SK-N-SH (cell line): ENCODE measurements at regions not wholly inside any gene's neighbourhood (a gene's known extent, or its start where the extent isn't known, plus 50 kb on each side); places are given as distances from the start of the nearest gene placed in this dataset.
"Not testable (repeated sequence)": the region's sequence is repeated elsewhere in the genome, so short reads cannot be mapped to it uniquely, and the experiment has no call there.

Source experiments
- POLR2AphosphoS5 ChIP-seq: IDR thresholded peaks from 2 replicates; pipeline ENCODE4 v1.6.1; 2012; ENCODE audit warnings: low read depth, low read length
- TF ChIP-seq, protein P1 (sequence below): fragments of 200-600 bp; sonication (generic); IDR thresholded peaks from 2 replicates; pipeline ENCODE4 v1.6.1; 2017; ENCODE audit warnings: antibody characterized with exemption, mild to moderate bottlenecking, moderate library complexity
- TF ChIP-seq, protein P2 (sequence below): fragments of 150-350 bp; IDR thresholded peaks from 2 replicates; pipeline ENCODE4 v1.6.1; 2017; ENCODE audit warnings: antibody characterized with exemption, low read length, low read depth, borderline replicate concordance

DNA sequence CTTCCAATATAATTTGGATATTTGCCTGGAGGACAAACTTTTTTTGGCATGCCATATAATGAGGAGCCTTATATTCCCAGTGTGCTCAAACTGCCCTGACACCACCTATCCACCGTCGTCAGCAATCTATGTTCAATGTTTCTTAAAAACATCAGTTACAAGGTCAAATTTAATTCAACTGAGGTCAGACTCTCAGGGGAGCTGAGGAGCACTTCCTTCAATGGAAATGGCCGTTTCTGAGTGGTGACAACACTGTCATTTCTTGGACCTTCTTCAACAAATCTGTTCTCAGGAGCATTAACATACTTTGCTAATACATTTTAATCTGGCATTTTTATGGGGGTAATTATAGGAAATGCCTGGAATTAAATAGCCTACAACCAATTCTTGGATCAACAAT, 90.8 kb upstream of the FBXO28 start:
- TF ChIP-seq, protein P1, sequence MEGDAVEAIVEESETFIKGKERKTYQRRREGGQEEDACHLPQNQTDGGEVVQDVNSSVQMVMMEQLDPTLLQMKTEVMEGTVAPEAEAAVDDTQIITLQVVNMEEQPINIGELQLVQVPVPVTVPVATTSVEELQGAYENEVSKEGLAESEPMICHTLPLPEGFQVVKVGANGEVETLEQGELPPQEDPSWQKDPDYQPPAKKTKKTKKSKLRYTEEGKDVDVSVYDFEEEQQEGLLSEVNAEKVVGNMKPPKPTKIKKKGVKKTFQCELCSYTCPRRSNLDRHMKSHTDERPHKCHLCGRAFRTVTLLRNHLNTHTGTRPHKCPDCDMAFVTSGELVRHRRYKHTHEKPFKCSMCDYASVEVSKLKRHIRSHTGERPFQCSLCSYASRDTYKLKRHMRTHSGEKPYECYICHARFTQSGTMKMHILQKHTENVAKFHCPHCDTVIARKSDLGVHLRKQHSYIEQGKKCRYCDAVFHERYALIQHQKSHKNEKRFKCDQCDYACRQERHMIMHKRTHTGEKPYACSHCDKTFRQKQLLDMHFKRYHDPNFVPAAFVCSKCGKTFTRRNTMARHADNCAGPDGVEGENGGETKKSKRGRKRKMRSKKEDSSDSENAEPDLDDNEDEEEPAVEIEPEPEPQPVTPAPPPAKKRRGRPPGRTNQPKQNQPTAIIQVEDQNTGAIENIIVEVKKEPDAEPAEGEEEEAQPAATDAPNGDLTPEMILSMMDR = not testable (repeated sequence)
- TF ChIP-seq, protein P2, sequence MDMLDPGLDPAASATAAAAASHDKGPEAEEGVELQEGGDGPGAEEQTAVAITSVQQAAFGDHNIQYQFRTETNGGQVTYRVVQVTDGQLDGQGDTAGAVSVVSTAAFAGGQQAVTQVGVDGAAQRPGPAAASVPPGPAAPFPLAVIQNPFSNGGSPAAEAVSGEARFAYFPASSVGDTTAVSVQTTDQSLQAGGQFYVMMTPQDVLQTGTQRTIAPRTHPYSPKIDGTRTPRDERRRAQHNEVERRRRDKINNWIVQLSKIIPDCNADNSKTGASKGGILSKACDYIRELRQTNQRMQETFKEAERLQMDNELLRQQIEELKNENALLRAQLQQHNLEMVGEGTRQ = not testable (repeated sequence)
- TF ChIP-seq POLR2AphosphoS5 = not testable (repeated sequence)
